HG03159 (cell line): ENCODE measurements at regions not wholly inside any gene's neighbourhood (a gene's known extent, or its start where the extent isn't known, plus 50 kb on each side); places are given as distances from the start of the nearest gene placed in this dataset.

ENCODE experiments used
- ATAC-seq: cut with Tn5 transposase; IDR thresholded peaks from one replicate; pipeline ENCODE4 v1.9.1; 2021; ENCODE audit warnings: mild to moderate bottlenecking, moderate library complexity; ENCODE audit not compliant: unreplicated experiment

DNA sequence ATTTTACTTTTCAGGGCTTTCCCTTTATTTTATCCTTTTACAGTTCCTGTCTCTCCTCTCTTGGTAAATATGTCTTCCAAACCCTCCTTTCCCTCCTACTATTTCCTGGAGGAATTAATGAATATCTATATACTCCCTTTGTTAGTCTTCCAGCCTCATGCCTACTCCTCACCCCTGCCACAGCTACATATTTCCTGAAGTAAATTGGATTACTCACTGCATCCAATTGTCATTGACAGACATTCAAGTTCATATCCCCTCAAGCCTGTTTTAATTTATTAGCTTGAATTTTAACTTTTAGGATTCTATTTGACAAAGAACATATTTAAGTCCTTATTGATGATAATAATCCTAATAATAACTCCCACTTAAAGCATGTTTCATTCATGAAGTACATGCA is 314.5 kb downstream of the TMEM161B start:
- no peak for ATAC-seq

DNA sequence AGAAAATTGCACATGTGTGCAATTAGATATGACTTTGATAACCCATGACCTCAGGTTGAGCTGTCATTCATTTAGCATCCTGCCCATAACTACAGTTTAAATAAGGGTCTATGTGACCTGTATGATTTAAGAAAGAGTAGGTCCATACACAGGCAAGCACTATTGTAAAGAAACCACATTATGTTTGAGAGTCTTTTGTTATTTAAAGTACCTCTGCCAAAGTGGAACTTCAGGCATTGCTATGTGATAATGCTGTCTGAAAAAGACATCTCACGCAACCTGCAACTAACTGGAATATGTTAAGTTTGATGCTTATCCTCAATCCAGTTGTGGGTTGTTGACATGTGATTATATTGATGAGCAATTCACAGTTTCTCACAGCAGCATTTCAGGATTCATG is 317.0 kb downstream of the TMEM161B start:
- no peak for ATAC-seq

DNA sequence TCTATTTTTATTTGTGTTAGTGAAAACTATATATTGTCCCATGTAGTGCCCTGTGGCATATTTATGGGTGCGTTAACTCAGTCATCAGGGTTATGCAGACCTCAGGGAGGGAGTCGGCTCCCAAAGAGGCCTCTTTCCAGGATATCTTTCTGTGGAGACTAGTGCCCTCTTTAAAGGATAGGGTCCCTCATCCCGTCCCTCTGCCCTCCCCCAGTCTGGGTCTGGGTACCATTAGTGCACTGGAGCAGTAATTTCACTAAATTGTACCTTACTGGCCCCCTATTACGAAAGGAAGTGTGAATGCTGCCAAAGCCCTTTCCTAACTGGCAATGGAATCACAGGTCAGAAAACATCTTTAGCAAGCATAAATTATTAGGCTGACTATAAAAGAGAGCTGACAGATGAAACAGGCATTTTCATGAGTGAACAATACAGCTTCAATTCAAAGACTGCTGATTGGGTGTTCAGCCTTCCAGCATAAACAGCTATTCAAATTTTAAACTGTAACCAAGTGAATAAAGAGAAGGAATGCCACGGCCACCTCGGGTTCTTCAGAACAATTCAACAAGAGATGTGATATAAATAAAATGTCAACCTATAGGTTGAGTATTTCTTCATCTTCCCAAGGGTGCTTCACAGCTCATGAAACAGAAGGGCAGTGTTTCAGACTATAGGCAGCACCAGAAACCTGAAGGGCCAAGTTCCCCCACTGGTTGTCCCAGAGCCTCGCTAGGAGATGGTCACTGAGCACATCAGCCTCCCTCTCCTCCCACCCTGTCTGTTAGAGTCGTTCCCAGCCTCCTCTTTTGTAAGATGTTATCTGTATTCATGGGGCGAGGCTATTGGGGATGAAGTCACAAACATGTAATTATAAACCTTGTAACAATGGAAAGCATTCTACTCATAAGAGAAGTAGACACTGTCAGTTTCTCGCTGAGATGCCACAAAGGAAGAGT is 318.7 kb downstream of the TMEM161B start:
- ATAC-seq, result no peak

DNA sequence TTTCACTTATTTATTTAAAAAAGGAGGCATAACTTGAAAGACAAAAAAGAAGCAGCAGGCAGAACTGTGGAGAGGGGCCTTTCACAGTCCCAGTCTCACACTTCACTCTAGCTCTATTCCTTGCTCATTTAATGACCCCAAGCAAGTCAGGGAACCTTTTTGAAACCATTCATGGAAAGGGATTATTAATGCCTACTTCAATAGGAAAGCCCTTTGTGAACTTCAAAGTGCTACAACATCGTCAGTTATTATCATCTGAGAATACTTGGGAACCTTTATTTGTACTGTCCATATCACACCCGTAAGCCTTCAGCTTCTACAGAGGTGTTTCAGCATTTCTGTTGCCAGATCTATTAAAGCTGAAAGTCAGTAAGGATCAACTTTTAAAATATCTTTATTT is 320.2 kb downstream of the TMEM161B start:
- no peak for ATAC-seq

DNA sequence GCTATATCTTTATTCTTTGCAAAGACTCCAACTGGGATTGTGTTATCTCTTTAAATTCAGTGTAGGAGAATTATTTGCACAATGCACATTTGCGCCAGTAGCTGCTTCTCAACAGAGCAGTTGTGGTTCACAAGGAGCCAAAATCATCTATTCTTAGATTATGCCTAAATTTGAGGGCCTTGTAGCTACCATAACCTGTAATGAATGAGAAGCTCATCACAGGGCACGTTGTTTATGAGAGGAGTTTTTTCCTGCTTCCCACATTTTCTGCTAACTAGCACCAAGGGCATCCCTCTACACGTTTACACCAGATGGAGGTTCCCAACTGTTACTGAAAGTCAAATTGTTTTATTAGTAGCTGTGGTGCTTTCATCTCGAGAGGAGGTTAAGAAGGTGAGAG is 322.4 kb downstream of the TMEM161B start:
- no peak for ATAC-seq

DNA sequence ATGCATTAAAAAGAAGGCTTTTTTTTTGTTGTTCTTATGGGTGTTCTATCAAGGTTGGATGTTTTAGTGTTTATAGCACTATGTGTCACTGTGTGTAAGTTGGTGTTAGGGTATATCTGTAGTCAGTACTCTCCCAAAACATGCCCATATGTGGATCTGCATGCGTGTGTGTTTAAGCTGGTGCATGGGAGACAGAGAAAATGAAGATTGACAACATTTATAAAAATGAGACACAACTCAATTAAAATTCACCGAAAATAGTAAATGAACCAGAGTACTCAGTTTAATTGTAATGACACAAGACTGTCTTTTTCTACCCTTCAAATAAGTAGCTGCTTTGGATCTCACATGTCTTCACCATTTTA is 323.4 kb downstream of the TMEM161B start:
- no peak for ATAC-seq

DNA sequence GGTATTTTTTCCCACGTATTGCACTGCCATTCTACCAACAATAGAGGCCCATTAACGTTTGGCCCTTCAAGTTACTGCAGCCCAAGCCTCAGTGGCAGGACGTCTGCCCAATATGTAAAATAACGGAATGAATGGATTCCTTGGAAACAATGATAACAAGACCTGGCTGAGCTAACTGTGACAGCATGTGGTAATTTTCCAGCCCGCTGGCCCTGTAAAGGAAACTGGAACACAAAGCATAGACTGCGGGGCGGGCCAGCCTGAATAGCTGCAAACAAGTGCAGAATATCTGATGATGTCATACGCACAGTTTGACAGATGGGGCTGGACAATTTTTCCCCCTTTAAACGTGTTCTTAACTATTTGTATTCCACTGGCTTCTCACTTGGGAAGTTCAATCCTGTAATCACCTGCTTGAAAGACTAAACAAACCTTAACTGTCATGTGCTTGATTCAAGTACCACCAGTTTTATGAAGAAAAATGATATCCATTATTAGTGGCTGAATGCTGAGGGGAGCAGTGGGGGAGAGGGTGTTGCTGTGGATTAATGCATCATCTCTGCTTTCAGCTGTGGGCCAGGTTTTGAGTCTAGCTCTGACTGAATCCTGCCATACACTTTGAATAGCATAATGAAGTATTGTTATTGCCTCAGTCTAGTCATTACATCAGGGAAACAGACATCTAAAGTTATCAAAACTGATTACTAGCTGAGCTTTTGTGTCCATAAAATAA is 323.9 kb downstream of the TMEM161B start:
- no peak for ATAC-seq

DNA sequence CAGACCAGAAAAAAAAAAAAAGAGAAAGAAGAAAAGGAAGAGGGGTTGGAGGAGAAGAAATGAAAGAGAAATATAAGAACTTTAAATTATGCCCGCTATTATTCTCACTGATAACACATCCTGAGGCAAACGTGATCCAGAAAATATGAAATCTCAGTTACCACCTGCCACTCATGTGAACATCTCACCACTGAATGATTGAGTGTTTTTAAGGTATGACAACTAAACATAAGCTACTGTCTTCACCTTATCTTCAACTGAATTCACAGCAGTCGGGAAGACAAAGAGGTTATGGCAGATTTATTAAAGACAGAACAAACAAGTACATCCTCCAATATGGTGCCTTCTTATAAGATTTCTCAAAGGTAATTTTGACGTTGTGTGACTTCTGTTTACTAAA is 327.9 kb downstream of the TMEM161B start:
- no peak for ATAC-seq

DNA sequence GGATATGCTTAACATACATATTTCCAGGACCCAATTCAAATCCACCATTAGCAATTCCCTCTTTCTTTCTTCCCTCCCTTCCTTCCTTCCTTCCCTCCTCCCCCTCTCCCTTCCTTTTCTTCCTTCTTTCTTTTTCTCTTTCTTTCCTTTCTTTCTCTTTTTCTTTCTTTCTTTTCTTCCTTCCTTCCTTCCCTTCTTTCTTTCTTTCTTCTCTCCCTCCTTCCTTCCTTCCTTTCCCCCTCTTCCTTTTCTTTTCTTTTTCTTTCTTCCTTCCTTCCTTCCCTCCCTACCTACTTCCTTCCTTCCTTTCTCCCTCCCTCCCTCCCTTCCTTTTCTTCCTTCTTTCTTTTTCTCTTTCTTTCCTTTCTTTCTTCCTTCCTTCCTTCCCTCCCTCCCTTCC is 332.0 kb downstream of the TMEM161B start:
- no peak for ATAC-seq

DNA sequence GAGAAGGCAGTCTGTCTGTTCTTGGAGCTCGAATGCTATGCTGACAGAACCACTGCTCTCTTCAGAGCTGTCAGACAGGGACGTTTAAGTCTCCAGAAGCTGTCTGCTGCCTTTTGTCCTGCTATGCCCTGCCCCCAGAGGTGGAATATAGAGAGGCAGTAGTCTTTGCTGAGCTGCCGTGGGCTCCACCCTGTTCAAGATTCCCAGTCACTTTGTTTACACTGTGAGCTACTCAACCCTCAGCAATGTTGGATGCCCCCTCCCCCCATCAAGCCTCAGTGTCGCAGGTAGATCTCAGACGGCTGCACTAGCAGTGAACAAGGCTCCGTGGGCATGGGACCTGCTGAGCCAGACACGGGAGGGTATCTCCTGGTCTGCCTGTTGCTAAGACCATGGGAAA is 344.2 kb downstream of the TMEM161B start:
- no peak for ATAC-seq

DNA sequence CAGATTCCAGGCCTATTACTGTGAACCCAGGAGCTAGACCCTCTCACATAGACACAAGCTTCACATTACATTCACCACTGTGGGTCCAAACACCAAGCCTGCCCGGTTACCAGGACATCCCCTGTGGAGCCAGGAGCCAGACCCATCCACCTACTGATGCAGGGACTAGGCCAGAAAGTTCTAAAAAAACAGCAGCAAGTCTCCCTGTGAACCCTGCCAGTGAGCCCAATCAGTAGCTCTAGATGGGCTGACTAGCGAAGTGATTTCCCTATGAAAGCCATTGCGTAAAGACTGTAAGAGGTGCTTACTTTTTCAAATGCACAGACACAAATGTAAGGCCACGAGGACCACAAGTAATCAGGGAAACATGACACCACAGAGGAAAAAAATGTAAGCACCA is 352.3 kb downstream of the TMEM161B start:
- no peak for ATAC-seq

DNA sequence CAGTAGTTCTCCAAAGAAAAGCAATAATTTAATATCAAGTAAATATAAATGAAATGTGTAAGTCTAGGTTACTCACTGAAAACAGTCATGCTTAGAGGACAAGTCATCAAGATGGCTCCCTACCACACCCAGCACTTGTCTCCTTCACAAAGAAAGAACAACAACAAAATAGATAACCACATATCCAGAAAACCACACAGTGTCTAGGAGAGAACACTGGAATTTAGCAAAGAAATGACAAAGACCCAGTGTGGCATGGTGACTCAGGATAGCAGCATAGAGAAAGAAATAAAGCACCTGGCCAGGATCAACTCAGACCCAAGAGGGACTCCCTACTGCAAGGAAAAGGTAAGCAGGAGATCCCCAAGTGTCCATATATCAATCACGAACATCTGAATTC is 356.2 kb downstream of the TMEM161B start:
- no peak for ATAC-seq

DNA sequence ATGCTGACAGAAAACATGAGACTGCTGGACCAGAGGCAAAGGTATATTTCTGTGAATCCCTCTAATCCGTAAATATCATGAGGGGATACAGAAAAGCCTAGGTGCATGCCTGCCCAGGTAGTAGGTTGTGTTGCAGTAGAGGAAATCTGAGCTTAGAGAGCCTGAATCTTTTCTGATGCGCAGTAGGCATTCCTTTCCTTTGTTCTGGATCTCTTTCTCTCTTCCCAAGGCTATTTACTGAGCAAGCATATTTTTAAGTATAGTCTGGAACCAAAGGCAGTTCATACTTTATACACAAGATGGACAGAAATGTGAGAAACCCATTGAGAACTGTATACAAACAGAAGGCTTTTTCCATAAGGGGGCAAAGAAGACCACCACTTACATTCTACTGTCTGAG is 359.3 kb downstream of the TMEM161B start:
- ATAC-seq, result no peak

DNA sequence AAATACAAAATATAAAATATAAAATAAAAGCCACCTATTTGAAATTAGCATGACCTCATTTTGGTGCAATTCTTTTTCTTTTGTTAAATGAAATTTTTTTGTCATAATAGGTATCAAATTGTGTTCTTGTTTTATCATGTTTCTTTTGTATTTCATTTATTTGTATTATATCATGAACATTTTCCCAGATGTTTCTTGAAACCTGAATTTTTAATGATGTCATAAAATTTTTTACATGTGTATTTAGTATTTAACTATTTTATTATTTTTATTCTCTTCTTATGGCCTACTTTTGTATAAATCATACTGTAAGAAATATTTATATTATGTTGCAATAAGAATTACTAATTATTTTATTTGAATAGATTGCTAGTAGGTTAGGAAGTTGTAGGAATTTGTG is 361.7 kb downstream of the TMEM161B start:
- ATAC-seq, result no peak

DNA sequence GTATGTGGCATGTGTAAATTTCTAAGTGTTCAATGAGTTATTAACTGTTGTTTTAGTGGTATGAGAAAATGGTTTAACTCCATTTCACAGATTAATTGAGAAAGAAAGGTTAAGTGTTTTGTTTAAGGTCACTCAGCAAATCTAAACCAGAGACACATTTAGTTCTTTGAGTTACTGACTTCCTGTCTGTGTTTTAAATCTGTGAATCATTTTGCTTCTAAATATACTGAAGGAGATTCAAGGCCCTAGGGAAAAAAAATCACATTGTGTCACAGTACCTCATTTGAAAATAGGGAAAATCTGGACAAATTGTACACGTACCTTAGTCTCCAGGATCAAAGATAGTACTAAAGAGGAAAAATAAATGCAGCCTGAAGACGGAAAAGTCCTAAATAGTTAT is 368.2 kb downstream of the TMEM161B start:
- ATAC-seq, result no peak

DNA sequence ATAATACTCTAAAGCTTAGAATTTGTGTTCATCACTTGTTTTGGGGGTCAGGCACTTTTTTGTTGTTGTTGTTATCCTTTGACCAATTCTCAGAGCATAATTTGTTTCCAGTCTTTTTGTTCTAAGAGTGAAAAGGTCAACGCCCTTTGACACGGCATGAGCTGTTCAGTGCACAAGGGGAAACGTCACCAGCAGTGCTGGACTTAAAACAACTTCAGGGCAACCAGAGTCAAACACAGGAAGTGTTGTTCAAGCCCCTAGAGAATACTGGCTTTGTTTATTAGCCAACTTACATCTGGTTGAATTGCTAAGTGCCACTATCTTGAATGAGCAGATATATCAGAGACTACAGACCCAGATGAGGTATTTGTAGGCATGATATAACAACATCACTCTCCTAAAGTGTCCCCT is 368.9 kb downstream of the TMEM161B start:
- ATAC-seq, result peak; percentile 66

DNA sequence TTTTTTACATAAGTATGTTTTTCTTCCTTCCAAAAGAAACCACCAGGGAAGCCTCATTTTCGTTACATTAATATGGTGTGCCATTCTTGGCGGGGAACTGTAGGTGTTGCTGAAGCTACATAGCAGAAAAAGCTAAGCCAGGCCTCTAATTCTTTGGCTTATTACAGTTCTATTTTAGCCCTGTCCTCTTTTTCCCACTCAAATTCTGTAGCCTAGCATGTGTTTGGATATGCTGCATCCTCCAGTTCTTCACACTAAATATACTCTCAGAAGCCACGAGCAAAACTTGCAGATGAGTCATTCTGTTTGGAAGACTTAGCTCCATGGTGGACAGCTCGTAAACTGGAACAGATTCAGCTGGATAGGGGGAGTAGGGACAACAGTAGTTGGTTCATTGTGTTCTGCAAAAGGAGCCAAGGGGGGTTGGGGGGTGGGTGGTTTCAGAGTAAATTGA is 369.4 kb downstream of the TMEM161B start:
- no peak for ATAC-seq

DNA sequence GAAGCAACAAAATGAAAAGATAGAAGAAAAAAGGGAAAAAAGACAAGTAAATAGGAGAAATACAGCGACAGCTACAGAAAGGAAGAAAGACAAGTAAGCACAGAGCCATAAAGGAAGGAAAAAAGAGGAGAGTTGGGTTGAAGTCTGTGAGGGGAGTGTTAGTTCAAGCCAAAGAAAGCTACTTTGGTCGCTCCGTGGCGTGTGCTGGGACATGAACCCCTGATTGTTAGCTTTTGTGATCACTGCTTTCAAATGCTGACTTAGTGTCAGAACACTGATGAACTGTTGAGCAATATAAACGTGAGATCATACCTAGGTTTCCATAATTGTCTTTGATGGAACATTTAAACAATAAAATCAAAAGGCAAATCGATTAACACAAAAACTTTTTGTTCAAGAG is 370.1 kb downstream of the TMEM161B start:
- no peak for ATAC-seq

DNA sequence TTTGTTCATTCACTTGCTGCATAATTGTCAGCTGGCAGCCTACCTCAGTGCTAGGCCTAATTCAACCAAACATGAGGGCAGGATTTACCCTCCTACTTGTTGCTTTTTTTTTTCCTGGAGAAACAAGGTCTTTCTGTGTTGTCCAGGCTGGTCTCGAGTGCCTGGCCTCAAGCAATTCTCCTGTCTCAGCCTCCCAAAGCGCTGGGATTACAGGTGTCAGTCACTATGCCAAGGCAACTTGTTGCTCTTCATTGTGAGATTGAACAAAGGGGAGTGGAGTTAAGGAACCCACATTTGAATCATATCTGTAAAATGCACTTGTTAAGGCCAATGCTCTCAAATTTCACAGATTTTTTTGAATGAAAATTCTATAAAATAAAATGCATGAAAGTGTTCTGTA is 380.5 kb downstream of the TMEM161B start:
- no peak for ATAC-seq

DNA sequence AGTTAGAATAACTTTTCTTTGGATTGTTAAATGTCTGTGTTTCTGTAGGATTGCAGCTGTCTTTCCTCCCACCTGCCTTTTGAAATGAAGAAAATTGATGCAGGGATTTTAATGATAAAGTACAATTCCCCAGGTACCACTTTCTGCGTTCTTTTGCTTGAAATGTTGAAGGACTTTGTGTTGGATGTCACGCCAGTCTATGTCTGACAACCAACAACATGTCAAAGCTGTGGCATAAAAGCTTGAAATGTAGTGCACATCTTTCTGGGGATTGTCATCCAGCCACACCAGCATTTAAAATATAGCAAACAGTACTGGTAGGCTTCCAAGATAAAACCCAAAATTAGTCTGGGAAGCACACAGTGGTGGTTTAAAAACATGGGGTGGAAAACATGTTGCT is 381.4 kb downstream of the TMEM161B start:
- no peak for ATAC-seq

DNA sequence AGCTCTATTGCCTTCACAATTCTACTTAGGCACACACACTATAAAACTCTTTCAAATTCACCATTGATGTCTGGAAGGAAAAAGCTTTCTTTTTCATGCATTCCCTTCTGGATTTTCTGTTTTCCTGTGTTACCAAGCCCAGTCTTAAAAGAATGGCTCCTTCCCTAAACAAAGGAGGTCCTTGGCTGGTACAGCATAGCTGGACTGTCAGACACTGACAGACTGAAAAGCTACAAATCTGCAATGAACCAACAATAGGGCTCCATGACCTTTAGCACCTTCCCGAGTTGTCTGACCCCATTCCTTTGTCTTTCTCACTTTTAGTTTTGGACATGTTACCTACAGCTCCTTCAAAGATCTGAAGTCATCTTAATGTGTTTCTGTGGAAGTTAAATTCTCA is 382.5 kb downstream of the TMEM161B start:
- no peak for ATAC-seq

DNA sequence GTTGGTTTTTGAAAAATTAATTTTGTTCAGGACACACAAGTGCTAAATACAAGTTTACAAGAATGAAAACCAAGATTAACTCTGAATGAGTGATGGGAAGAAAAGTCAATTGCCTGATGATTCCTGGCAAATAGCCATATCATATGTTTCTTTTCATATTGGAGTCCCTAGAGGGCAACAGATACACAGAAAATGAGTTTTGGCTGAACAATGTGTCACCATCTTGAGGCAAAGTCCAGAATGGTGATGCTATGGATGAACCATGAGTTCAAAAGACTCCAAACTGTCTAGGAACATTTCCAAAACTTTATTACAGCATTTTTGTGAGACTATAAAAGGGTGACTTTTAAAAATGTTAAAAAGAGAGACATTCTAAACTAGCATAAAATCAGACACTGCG is 382.9 kb downstream of the TMEM161B start:
- ATAC-seq, result no peak
